Hepatocyte (in vitro differentiated cells): ENCODE measurements at regions not wholly inside any gene's neighbourhood (a gene's known extent, or its start where the extent isn't known, plus 50 kb on each side); places are given as distances from the start of the nearest gene placed in this dataset.

Experiments used
- DNase-seq: peaks from one replicate; pipeline ENCODE4 v3.0.0-alpha.2; 2016; ENCODE audit warnings: low spot score
- H2AFZ ChIP-seq: fragments of 200-600 bp; sonication (generic); 2 replicates; pipeline ENCODE4 v1.6.0; 2016; ENCODE audit warnings: antibody characterized with exemption, mild to moderate bottlenecking
- H3K27ac ChIP-seq: fragments of 200-600 bp; sonication (generic); 2 replicates; pipeline ENCODE4 v1.5.1; 2016; ENCODE audit warnings: mild to moderate bottlenecking
- H3K27me3 ChIP-seq: fragments of 200-600 bp; sonication (generic); 2 replicates; pipeline ENCODE4 v1.6.1; 2016
- H3K36me3 ChIP-seq: fragments of 200-600 bp; sonication (generic); replicated peaks from 2 replicates; pipeline ENCODE4 v1.5.1; 2016; ENCODE audit warnings: low read depth; ENCODE audit not compliant: insufficient read depth
- H3K4me1 ChIP-seq: fragments of 200-600 bp; sonication (generic); 2 replicates; pipeline ENCODE4 v1.5.1; 2016; ENCODE audit warnings: mild to moderate bottlenecking, moderate library complexity; ENCODE audit not compliant: insufficient read depth
- H3K4me2 ChIP-seq: fragments of 200-600 bp; sonication (generic); 2 replicates; pipeline ENCODE4 v1.6.0; 2016
- H3K4me3 ChIP-seq: fragments of 200-600 bp; sonication (generic); 2 replicates; pipeline ENCODE4 v1.5.1; 2016; ENCODE audit warnings: mild to moderate bottlenecking
- H3K79me2 ChIP-seq: fragments of 200-600 bp; sonication (generic); 2 replicates; pipeline ENCODE4 v1.6.0; 2017; ENCODE audit warnings: mild to moderate bottlenecking
- H3K9me2 ChIP-seq: fragments of 200-600 bp; sonication (generic); replicated peaks from 2 replicates; pipeline ENCODE4 v1.6.0; 2017; ENCODE audit warnings: mild to moderate bottlenecking; ENCODE audit not compliant: insufficient read depth
- H3K9me3 ChIP-seq: fragments of 200-600 bp; sonication (generic); 2 replicates; pipeline ENCODE4 v1.5.1; 2016; ENCODE audit warnings: low read depth, mild to moderate bottlenecking
- H4K20me1 ChIP-seq: fragments of 200-600 bp; sonication (generic); 2 replicates; pipeline ENCODE4 v1.6.0; 2016; ENCODE audit warnings: mild to moderate bottlenecking; ENCODE audit not compliant: insufficient read depth, poor library complexity, severe bottlenecking
- EZH2 ChIP-seq: fragments of 200-600 bp; sonication (generic); IDR thresholded peaks from 2 replicates; pipeline ENCODE4 v1.6.1; 2016; ENCODE audit warnings: antibody characterized with exemption, mild to moderate bottlenecking, borderline replicate concordance
- EZH2phosphoT487 ChIP-seq: fragments of 200-600 bp; sonication (generic); IDR thresholded peaks from one replicate; pipeline ENCODE4 v1.6.1; 2018; ENCODE audit warnings: antibody characterized with exemption, mild to moderate bottlenecking, low read depth, moderate library complexity; ENCODE audit not compliant: unreplicated experiment, severe bottlenecking
- WGBS: methylation state at CpG from one replicate; pipeline ENCODE4 v1.1.6; 2016; ENCODE audit warnings: low lambda C conversion rate; ENCODE audit errors: missing lambda C conversion rate; 5-methylcytosine and 5-hydroxymethylcytosine counted together
- TF ChIP-seq, protein P1 (sequence below): fragments of 200-600 bp; sonication (generic); IDR thresholded peaks from 2 replicates; pipeline ENCODE4 v1.5.1; 2016; ENCODE audit warnings: antibody characterized with exemption, mild to moderate bottlenecking; ENCODE audit not compliant: poor library complexity

DNA sequence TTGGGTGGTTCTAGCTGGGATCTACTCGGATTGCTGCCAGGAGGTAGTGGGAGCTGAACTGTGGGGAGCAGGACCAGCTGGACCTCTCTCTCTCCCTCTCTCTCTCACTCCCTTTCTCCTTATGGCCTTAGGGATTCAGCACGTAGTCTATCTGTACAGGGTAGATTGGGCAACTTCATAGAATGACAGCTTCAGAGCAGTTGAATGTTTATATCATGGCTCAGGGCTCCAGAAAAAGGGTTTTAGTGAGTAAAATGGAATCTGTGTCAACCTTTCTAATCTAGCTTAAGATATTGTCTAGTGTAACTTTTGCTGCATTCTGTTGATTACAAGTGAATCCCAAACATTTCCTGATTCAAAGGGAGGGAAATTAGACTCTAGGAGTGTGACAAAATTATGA is 127.7 kb upstream of the PDGFD start:
- Histone ChIP-seq H3K79me2 (no peaks in the 10 kb centered on the region), H3K27ac (no peak overlapping the region), H2AFZ (no peak overlapping the region), H3K4me1 (no peaks in the 10 kb centered on the region), H3K4me3 (no peak overlapping the region), H4K20me1 (no peaks in the 10 kb centered on the region), H3K36me3 (no peaks in the 10 kb centered on the region), H3K27me3 (no peaks in the 10 kb centered on the region), H3K9me3 (no peaks in the 10 kb centered on the region), H3K4me2 (no peak overlapping the region), H3K9me2 (no peaks in the 10 kb centered on the region)
- DNase-seq = no peak
- 75% methylated on average over 2 of the region's 2 CpGs for WGBS
- TF ChIP-seq, protein P1, sequence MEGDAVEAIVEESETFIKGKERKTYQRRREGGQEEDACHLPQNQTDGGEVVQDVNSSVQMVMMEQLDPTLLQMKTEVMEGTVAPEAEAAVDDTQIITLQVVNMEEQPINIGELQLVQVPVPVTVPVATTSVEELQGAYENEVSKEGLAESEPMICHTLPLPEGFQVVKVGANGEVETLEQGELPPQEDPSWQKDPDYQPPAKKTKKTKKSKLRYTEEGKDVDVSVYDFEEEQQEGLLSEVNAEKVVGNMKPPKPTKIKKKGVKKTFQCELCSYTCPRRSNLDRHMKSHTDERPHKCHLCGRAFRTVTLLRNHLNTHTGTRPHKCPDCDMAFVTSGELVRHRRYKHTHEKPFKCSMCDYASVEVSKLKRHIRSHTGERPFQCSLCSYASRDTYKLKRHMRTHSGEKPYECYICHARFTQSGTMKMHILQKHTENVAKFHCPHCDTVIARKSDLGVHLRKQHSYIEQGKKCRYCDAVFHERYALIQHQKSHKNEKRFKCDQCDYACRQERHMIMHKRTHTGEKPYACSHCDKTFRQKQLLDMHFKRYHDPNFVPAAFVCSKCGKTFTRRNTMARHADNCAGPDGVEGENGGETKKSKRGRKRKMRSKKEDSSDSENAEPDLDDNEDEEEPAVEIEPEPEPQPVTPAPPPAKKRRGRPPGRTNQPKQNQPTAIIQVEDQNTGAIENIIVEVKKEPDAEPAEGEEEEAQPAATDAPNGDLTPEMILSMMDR = no peak
- TF ChIP-seq EZH2 (no peak), EZH2phosphoT487 (no peak)

DNA sequence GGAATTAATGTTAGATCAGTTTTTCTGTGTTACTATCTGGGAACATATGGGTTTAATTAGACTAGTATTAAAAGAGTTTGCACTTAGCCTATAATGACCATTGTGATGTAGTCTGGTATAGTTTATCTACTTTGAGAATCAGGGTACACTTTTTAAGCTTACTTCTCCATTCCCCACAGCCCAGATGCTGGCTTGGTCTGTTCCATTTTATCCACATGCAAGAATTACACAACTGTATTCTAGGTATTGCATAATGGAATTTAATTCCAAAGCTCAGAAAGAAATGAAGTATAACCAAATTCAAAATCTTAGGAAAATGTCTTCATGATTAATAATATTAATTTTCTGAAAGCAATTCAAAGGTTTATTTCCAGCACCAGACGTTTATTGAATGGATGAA is 122.2 kb upstream of the PDGFD start:
- no peak for DNase-seq
- Histone ChIP-seq H3K4me3 (no peak overlapping the region), H3K4me1 (no peaks in the 10 kb centered on the region), H3K4me2 (no peak overlapping the region), H3K27me3 (no peaks in the 10 kb centered on the region), H3K9me3 (no peaks in the 10 kb centered on the region), H3K36me3 (no peaks in the 10 kb centered on the region), H3K79me2 (no peaks in the 10 kb centered on the region), H3K9me2 (no peaks in the 10 kb centered on the region), H3K27ac (no peak overlapping the region), H4K20me1 (no peaks in the 10 kb centered on the region), H2AFZ (no peak overlapping the region)
- TF ChIP-seq EZH2 (no peak), EZH2phosphoT487 (no peak)
- TF ChIP-seq, protein P1 = no peak
- 82% methylated on average over 1 of the region's 1 CpG for WGBS

DNA sequence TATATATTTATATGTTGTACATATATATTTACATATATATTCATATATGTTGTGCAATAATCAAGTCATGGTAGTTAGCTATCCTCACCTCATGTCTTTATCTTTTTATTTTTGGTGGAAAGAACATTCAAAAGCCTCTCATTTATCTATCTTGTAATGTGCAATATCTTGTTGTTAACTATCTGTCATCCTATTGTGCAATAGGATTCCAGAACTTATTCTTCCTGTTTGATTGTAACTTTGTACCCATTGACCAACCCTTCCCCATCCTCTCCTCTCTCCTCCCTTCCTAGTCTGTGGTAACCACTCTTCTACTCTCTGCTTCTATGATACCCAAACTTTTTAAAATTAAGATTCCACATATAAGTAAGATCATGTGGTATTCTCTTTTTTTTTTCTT is 115.6 kb upstream of the PDGFD start:
- H3K4me2 ChIP-seq = no peak overlapping the region
- H3K27me3 ChIP-seq = no peaks in the 10 kb centered on the region
- H3K9me2 ChIP-seq = no peaks in the 10 kb centered on the region
- H4K20me1 ChIP-seq = no peaks in the 10 kb centered on the region
- H3K79me2 ChIP-seq = no peaks in the 10 kb centered on the region
- H3K36me3 ChIP-seq = no peaks in the 10 kb centered on the region
- no peak for DNase-seq
- H3K4me1 ChIP-seq = no peaks in the 10 kb centered on the region
- H2AFZ ChIP-seq = no peak overlapping the region
- TF ChIP-seq, protein P1 = no peak
- TF ChIP-seq EZH2phosphoT487 = no peak
- no peak for TF ChIP-seq EZH2
- no peak overlapping the region for H3K27ac ChIP-seq
- no peak overlapping the region for H3K4me3 ChIP-seq
- H3K9me3 ChIP-seq = no peaks in the 10 kb centered on the region

DNA sequence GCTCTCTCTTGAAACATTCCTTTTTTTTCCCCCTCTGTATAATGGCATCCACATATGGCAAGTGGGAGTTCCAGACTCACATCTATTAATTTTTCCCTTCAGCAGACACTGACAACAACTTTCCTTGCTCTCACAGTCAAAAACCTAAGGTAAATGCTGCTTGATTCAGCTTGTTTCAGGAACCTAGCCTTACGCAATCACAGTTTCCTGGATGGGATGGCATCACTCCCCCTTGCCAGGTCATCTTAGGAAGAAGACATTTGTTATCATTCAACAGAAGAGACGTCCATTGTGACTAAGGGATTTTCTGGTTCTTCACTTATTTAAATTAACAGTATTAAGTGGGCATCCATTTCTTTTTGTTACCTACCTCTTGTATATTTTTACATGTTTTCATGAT is 112.0 kb upstream of the PDGFD start:
- Histone ChIP-seq H3K9me3 (no peaks in the 10 kb centered on the region), H3K79me2 (no peaks in the 10 kb centered on the region), H3K27me3 (no peaks in the 10 kb centered on the region), H3K9me2 (no peaks in the 10 kb centered on the region), H4K20me1 (no peaks in the 10 kb centered on the region), H3K36me3 (no peaks in the 10 kb centered on the region), H3K4me3 (no peak overlapping the region), H3K4me2 (no peak overlapping the region), H2AFZ (no peak overlapping the region), H3K4me1 (no peaks in the 10 kb centered on the region), H3K27ac (no peak overlapping the region)
- WGBS = 60% methylated on average over 2 of the region's 2 CpGs
- no peak for DNase-seq
- TF ChIP-seq, protein P1 = no peak
- TF ChIP-seq EZH2phosphoT487 (no peak), EZH2 (no peak)
